Muscle of leg (tissue), 3 donors: ENCODE measurements at regions not wholly inside any gene's neighbourhood (a gene's known extent, or its start where the extent isn't known, plus 50 kb on each side); places are given as distances from the start of the nearest gene placed in this dataset.

Experiments used
- DNase-seq: peaks from one replicate; pipeline ENCODE4 v3.0.0; 2013
- H3K27ac ChIP-seq: one replicate; pipeline ENCODE4 v1.5.1; 2013; ENCODE audit warnings: mild to moderate bottlenecking, low read length, control low read depth
- H3K27me3 ChIP-seq: one replicate; pipeline ENCODE4 v1.6.1; 2013; ENCODE audit warnings: low read length; ENCODE audit not compliant: control insufficient read depth, insufficient read depth
- H3K36me3 ChIP-seq: one replicate; pipeline ENCODE4 v1.6.1; 2013; ENCODE audit warnings: low read length; ENCODE audit not compliant: control insufficient read depth, insufficient read depth
- H3K4me1 ChIP-seq: one replicate; pipeline ENCODE4 v1.6.1; 2013; ENCODE audit warnings: low read length; ENCODE audit not compliant: control insufficient read depth, insufficient read depth
- H3K4me3 ChIP-seq: one replicate; pipeline ENCODE4 v1.5.1; 2013; ENCODE audit warnings: low read length, control low read depth
- H3K9me3 ChIP-seq: replicated peaks from 2 replicates; pipeline ENCODE4 v1.6.1; 2013; ENCODE audit warnings: low read depth, low read length; ENCODE audit not compliant: control insufficient read depth
- WGBS: methylation state at CpG from one replicate; pipeline ENCODE4 v1.1.5; 2013; ENCODE audit warnings: missing lambda C conversion rate; ENCODE audit not compliant: insufficient coverage; 5-methylcytosine and 5-hydroxymethylcytosine counted together

GRCh38 chr1:220367833-220368232, 95.6 kb upstream of the RAB3GAP2 start:
- Histone ChIP-seq H3K36me3 (no peaks in the 10 kb centered on the region), H3K9me3 (no peaks in the 10 kb centered on the region), H3K4me1 (peaks cover 30% of the 10 kb centered on the region), H3K27me3 (no peaks in the 10 kb centered on the region), H3K4me3 (no peak overlapping the region), H3K27ac (peak overlapping the region; percentile 52)
- WGBS, result no CpG with 5 or more reads among the region's 3 CpGs
- DNase-seq, result no peak

- WGBS, result no CpG with 5 or more reads among the region's 2 CpGs
- Histone ChIP-seq H3K27ac (no peak overlapping the region), H3K4me1 (peaks cover 30% of the 10 kb centered on the region), H3K36me3 (no peaks in the 10 kb centered on the region), H3K4me3 (no peak overlapping the region), H3K9me3 (no peaks in the 10 kb centered on the region), H3K27me3 (no peaks in the 10 kb centered on the region)
- no peak for DNase-seq
These were observed 94.0 kb upstream of the RAB3GAP2 start for GRCh38 chr1:220366269-220366668.

GRCh38 chr1:220363196-220363837, 91.1 kb upstream of the RAB3GAP2 start:
- no peak for DNase-seq
- H3K4me1 ChIP-seq, result peaks cover 7% of the 10 kb centered on the region
- no peak overlapping the region for H3K27ac ChIP-seq
- WGBS, result 10% methylated on average over 2 of the region's 5 CpGs
- no peaks in the 10 kb centered on the region for H3K27me3 ChIP-seq
- H3K36me3 ChIP-seq, result no peaks in the 10 kb centered on the region
- H3K9me3 ChIP-seq, result no peaks in the 10 kb centered on the region
- H3K4me3 ChIP-seq, result no peak overlapping the region

DNA sequence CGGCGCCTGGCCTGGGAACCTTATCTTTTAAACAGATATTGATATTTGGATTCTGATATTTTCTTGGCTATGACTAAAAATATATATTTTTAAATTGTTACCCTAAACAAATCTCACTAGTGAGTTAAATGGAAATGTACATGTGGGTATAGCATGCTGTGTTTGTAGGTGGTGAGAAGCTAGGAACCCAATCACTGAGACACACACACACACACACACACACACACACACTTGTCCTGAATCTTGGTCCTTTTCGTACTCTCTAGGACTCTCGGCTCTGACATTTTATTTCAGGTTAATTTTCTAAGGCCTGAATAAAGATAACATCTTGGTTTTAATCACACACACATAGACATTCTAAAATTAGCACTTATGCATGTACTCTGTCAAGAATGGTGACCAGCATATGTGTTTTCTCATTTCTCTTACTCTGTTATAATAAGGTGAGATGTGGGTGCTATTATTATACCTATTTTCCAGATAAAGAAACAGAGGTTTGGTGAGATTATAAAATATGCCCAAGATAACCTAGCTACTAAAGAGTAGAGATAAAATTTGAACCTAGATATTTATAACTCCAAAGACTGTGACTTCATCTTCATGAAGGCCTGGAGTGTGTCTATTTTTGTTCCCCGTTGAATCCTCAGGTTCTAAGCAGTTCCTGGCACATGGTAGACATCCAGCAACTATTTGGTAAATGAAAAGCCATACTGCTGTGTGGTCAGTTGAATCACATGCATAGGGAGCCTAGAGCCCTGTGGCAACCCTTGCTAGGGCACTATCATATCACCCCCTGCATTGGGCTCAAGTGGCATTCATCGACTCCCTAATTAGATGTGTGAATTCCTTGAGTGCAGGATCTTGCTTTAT, 85.0 kb upstream of the RAB3GAP2 start:
- no peaks in the 10 kb centered on the region for H3K4me1 ChIP-seq
- no peak overlapping the region for H3K4me3 ChIP-seq
- H3K27ac ChIP-seq, result no peak overlapping the region
- no peaks in the 10 kb centered on the region for H3K27me3 ChIP-seq
- 80% methylated on average over 1 of the region's 6 CpGs for WGBS
- DNase-seq, result peak; percentile 23
- H3K36me3 ChIP-seq, result no peaks in the 10 kb centered on the region
- H3K9me3 ChIP-seq, result no peaks in the 10 kb centered on the region

DNA sequence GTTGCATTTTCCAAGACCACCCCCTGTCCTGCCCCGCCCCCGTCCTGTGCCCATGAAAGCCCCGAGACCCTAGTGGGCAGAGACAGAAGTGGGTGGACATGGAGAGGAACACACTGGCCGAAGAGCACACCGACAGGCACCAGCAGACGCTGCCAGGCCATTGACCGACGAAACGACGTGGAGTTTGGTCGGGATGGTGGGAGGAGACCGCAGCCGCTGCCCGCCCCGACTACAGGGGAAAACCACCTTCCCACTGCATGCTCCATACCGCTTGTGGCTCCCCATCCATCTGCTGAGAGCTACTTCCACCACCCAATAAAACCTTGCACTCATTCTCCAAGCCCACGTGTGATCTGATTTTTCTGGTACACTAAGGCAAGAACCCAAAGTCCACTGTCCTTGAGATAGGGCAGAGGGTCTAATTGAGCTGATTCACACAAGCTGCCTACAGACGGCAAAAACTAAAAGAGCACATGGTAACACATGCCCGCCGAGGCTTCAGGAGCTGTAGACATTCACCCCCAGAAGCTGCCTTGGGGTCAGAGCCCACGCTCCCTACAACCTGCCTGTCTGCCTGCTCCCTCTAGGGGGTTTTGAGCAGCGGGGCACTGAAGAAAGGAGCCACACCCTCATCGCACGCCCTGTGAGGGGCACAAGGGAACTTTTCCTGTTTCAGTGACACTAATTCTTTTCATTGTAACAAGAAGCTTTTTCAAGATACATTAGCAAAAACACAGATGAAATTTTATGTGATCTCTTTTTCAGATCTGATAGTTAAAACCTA, 81.2 kb upstream of the RAB3GAP2 start:
- 96% methylated on average over 15 of the region's 24 CpGs for WGBS
- no peak for DNase-seq
- Histone ChIP-seq H3K36me3 (no peaks in the 10 kb centered on the region), H3K27me3 (no peaks in the 10 kb centered on the region), H3K4me1 (no peaks in the 10 kb centered on the region), H3K27ac (no peak overlapping the region), H3K9me3 (no peaks in the 10 kb centered on the region), H3K4me3 (no peak overlapping the region)

GRCh38 chr1:220348211-220348610, 76.0 kb upstream of the RAB3GAP2 start:
- DNase-seq, result no peak
- Histone ChIP-seq H3K27ac (no peak overlapping the region), H3K27me3 (no peaks in the 10 kb centered on the region), H3K36me3 (no peaks in the 10 kb centered on the region), H3K9me3 (no peaks in the 10 kb centered on the region), H3K4me3 (no peak overlapping the region), H3K4me1 (no peaks in the 10 kb centered on the region)
- WGBS, result no CpG with 5 or more reads among the region's 7 CpGs

GRCh38 chr1:220347654-220348175, 75.5 kb upstream of the RAB3GAP2 start:
- Histone ChIP-seq H3K9me3 (no peaks in the 10 kb centered on the region), H3K4me1 (no peaks in the 10 kb centered on the region), H3K27ac (no peak overlapping the region), H3K36me3 (no peaks in the 10 kb centered on the region), H3K4me3 (no peak overlapping the region), H3K27me3 (no peaks in the 10 kb centered on the region)
- no peak for DNase-seq
- WGBS, result 100% methylated on average over 3 of the region's 8 CpGs

DNA sequence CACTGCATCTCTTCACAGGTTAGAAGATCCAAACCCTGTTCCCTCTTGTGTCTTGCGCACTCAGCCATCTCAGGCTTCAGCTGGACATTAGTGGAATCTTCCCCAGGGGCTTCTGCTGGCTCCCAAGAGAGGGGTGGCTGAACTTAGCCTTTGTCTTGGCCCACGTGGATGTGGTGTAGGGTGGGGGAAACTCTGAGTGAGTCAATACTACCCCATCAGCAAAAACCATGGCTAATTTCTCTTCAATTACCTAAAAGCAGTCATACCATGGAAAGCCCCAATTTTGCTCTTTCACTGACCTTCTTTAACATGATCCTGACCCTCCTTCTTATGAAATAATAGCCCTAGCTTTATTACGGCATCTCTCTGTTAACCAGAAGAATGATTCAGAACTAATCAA, 72.5 kb upstream of the RAB3GAP2 start:
- Histone ChIP-seq H3K27ac (no peak overlapping the region), H3K4me3 (no peak overlapping the region), H3K27me3 (no peaks in the 10 kb centered on the region), H3K9me3 (no peaks in the 10 kb centered on the region), H3K36me3 (no peaks in the 10 kb centered on the region), H3K4me1 (no peaks in the 10 kb centered on the region)
- DNase-seq, result no peak
- WGBS, result no CpG with 5 or more reads among the region's 3 CpGs

- no peaks in the 10 kb centered on the region for H3K4me1 ChIP-seq
- no peaks in the 10 kb centered on the region for H3K9me3 ChIP-seq
- H3K27me3 ChIP-seq, result no peaks in the 10 kb centered on the region
- H3K4me3 ChIP-seq, result no peak overlapping the region
- no peaks in the 10 kb centered on the region for H3K36me3 ChIP-seq
- no peak for DNase-seq
- H3K27ac ChIP-seq, result no peak overlapping the region
- WGBS, result 90% methylated on average over 3 of the region's 5 CpGs
These were observed 70.6 kb upstream of the RAB3GAP2 start for GRCh38 chr1:220342853-220343252.

DNA sequence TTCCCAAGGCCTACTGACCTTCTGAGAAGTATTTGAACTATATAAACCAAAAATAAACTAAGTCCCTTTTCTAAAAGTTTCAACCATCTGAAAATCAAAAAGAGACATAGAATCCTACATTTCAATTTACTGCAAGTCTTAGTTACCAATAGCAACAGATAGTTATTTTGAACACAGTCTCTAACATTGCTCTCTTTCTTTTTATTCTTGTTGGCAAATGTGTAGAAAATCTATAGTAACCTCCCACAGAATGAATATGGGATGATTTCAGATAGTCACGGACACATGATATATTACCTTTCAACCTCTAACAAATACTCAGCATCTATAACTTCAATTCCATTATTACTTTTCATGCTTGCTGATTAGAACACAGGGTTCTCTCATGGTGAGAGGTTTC, 68.9 kb upstream of the RAB3GAP2 start:
- H3K27ac ChIP-seq, result peak overlapping the region; percentile 47
- no peak overlapping the region for H3K4me3 ChIP-seq
- no peaks in the 10 kb centered on the region for H3K36me3 ChIP-seq
- H3K9me3 ChIP-seq, result no peaks in the 10 kb centered on the region
- H3K27me3 ChIP-seq, result no peaks in the 10 kb centered on the region
- WGBS, result no CpG with 5 or more reads among the region's 1 CpG
- DNase-seq, result peak; percentile 62
- H3K4me1 ChIP-seq, result no peaks in the 10 kb centered on the region
